GM21367 (cell line): ENCODE measurements at regions not wholly inside any gene's neighbourhood (a gene's known extent, or its start where the extent isn't known, plus 50 kb on each side); places are given as distances from the start of the nearest gene placed in this dataset.

Experiments
- ATAC-seq: cut with Tn5 transposase; IDR thresholded peaks from one replicate; pipeline ENCODE4 v1.9.1; 2021; ENCODE audit not compliant: unreplicated experiment

- ATAC-seq = no peak
Measured at GRCh38 chr2:220856486-220856885, 715.6 kb downstream of the EPHA4 start.

DNA sequence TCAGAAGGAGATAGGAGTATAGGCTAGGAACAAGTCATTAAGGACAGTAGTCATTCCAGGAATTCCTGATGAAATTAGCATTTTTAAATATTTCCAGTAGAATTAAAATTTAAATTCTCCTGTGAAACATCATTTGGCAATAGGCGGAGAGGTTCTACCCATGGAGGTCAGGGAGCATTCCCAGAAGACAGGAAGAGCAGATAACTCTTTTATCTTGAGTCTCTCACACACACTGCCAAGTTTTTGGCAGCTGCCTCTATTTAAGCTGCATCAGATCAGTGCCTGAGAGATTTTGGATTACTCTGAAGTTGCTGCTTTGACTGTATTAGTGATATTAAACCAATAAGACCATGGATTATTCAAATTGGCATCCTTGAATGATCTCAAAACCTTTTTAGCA is 714.7 kb downstream of the EPHA4 start:
- no peak for ATAC-seq

DNA sequence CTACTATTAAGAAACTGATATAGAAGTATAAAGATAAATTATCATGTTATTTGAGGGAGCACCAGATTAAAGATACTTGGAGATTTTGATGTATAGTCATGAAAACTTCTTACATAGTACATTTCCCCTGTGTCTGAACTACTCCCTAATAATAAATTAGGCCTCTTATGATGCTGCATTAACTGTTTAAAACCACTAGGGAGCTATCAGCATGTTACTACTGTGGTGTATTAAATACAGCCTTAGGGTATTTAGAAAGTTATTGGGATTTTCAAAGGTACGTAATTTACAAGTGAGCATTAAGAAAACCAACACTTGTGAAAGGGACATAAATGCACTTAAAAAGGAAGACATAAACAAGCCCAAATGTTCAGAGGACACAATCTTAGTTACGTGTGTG is 714.0 kb downstream of the EPHA4 start:
- ATAC-seq = no peak

GRCh38 chr2:220871909-220872308 is 700.2 kb downstream of the EPHA4 start:
- ATAC-seq = no peak

DNA sequence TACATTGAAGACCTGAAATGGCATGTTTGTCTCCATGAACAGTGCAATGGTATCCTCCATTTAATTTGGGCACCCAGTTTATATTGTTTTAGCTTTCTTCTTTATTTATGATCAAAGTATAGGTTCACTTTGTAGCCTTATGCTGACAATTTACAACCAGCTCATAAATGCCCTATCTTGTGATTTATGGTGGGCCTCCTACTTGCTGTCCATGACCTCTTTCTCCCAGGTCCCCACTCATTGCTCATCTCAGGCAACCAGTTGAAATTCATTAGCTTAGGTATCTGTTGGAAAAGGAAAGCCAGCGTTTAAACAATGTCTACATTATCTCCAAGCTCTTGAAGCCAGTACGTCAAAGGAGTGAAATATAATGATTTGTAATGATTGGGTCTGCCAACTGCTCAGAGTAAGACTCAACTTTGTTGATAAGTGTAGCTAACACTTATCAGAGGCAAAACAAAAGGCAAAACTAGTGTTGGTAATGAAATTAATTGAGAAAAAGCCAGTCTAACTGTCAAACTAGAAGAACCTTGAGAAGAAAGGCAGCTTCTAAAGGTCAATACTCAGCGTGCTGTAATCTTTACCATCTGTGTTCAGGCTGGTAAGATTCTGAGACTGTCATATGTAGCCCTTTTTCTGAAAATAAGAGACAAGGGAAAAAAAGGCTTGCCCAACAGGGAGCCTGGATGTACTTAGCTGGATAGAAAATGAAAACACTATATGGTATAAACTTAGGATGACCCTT is 695.9 kb downstream of the EPHA4 start:
- no peak for ATAC-seq

GRCh38 chr2:220877491-220877890 is 694.6 kb downstream of the EPHA4 start:
- ATAC-seq = no peak

- ATAC-seq = no peak
Measured at GRCh38 chr2:220877897-220878296, 694.2 kb downstream of the EPHA4 start.

DNA sequence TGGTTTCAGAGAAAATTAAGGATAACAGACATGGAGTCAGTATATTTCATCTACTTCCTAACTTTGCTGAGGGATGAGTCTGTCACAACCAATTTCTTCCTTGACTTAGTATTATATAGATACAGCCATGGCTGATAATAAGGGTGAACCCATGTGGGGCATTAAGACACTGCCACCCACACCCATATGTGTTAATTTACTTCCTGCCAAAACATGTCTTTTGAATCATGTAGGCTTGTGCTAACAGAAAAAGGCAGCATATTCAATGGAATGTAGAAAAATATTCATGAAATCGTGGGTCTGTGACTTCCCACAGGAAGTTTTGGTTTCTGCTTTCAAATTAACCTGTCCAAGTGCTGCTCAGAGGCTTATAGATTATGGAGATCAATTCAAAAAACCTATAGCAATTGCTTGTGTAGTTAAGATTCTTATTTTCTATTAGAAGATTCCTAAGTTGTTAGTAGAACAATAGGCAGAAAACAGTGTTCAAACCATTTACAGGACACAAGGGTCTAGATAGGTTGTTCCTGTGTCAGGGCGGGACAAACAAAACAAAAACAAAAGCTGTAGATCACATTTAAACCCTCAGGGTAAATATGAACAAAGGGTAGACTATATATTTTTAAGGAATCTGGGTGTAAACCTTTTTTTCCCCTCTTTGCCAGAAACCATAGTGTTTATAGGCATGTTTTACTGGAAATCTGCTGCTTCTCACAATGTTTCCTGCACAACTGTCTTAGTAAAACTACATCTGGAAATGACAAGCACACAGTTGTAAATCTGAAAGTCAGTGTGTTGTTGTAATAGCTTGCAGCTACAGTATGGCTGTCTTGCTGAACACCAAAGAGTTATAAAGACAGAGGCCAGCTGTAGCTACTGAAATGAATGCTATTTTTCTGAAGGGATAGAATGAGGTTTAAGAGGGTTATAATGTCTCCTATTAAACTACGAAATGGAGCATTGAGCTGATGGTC is 691.2 kb downstream of the EPHA4 start:
- no peak for ATAC-seq

DNA sequence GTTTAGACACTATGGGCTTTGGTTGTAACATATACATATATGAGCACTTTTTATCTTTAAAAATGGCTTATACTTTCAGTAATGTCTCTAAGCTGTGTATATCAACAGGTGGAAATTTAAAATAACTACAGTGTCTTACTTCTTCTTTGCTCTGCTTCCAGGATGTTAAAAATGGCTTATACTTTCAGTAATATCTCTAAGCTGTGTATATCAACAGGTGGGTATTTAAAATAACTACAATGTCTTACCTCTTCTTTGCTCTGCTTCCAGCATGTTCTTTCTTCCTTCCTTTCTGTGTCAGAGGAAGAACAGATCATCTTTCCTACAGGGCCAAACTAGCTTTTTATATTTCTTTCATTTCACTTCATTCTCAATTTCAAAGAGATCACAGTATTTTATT is 689.6 kb downstream of the EPHA4 start:
- ATAC-seq = no peak

- no peak for ATAC-seq
Measured at GRCh38 chr2:220885593-220885992, 686.5 kb downstream of the EPHA4 start.

DNA sequence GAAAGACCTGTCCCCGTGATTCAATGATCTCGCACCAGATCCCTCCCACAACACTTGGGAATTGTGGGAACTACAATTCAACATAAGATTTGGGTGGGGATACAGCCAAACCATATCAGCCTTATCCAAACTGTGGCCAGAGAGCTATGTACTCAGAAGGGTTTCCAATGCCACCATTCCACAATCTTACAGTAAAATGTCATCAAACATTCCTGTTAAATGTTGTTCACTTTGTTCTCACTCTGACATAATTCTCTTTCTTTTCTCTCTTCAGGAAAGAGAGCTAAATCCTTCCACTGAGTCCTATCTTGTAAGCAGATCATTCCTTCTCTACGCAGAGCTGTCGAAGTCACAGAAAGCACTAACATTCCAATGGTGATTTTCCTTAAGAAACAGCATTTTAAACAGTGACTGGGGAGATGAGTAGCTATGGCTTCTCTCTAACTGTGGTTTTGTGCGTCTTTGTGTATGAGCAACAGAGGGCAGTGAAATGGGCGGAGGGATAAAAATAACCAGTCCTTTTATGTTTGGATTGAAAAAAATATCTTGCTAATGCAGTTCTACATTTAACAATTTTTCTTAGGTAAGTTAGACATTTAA is 684.7 kb downstream of the EPHA4 start:
- ATAC-seq = no peak

DNA sequence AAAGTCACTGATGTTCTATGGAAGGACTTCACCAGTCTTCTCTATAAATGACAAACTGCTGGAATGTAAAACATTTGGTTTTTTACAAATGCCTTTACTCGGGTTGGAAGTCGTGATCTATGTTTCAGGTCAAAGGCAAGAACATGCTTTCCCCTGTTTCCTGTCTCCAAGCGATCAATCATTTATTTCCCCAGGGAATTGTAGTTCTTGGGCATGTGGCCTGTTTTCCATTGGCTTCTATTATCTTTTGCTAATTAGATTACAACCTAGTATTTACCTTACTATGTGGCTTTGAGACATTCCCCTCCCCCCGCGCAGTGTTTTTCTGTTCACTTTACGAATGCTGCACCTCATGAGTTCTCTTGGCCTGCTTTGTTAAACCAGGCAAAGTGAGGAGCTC is 684.2 kb downstream of the EPHA4 start:
- ATAC-seq = no peak

DNA sequence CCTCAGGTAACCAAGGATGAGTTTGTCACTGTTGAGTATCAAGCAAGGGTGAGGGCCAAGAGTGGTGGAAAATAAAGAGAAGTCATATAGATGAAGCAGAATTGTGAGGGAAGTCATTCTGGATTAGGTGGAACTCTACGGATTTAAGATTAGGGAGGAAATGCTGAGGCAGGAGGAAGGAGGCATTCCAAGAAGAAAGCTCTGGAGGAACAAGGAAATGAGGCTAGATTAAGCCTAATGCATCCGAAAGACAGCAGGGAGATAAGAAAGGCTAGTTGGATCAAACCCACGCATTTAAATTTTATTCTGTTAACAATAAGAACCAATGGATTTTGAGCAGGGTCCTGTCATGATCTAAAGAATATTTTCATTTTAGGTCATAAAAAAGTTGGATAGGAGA is 681.2 kb downstream of the EPHA4 start:
- ATAC-seq = no peak

DNA sequence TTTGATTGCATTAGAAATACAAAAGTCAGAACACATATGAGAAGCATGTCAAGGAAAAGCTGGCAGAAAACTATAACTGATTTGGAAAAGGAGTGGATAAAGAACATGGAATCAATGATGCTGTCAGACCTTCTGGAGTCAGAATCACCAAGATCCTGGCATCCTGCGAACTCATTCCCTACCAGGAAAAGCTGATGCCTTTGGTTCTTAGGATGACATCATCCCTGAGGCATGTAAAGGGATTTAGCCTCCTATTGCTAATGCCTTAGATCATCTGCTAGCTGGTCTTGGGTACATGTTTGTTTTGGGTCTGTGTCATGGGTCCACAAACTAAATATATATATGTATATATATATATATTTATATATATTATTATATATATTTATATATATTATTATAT is 680.7 kb downstream of the EPHA4 start:
- ATAC-seq = no peak

- ATAC-seq = no peak
Measured at GRCh38 chr2:220892018-220892634, 680.0 kb downstream of the EPHA4 start.

DNA sequence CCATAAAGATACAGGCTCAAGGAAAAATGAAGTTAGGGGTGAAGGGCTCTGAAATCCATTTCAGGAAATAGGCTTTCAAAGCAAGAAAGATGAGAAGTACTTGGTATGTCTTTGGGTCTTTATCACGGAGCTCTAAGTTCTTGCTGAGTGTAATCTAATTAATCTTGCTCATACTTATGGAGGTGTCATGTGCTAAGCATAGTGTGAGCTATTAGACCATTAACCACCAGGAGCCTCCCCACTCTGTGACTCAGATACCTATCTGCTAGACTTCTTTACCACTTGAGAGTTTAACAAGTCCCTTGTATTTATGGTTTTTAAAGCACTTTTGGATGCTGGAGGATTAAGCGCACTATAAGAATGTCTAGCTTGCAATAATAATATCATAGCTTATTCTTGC is 678.7 kb downstream of the EPHA4 start:
- ATAC-seq = no peak

DNA sequence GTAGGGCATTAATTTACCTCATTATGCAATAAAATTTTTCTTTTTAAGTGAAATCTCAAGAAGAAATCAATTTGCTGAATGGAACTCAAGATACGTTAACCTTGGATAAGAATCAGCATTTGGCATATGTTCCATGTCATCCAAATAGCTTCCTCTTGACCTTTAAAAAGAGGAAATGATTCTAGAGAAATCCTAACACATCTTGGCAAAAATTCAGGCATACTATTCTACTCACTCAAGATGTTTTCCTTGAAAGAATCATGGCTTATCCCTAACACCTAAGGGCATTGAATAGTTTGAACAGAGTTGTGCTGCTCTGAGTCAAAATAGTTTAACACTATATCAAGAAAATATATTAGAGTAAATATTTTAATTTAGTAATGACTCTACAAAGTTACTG is 678.0 kb downstream of the EPHA4 start:
- ATAC-seq = no peak

GRCh38 chr2:220899492-220899891 is 672.6 kb downstream of the EPHA4 start:
- ATAC-seq = no peak

DNA sequence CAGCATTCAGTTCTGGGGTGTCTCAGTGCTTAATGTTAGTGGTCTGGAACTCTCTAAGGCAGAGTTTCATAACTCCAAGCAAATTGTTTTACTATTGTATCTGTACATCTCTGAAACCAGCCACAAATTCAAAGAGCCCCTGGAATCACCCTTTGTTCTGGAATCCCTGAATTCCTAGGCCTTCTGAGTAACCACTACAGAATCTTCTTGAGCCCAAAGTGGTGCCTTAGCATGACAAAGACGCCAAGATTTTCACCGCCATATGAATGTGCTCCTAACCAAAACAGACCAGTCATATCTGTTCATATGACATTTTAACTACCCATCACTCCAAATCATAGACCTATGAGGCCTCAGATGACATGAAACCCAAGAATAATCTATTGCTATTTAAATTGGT is 668.1 kb downstream of the EPHA4 start:
- no peak for ATAC-seq

GRCh38 chr2:220913384-220913783 is 658.7 kb downstream of the EPHA4 start:
- ATAC-seq = no peak

DNA sequence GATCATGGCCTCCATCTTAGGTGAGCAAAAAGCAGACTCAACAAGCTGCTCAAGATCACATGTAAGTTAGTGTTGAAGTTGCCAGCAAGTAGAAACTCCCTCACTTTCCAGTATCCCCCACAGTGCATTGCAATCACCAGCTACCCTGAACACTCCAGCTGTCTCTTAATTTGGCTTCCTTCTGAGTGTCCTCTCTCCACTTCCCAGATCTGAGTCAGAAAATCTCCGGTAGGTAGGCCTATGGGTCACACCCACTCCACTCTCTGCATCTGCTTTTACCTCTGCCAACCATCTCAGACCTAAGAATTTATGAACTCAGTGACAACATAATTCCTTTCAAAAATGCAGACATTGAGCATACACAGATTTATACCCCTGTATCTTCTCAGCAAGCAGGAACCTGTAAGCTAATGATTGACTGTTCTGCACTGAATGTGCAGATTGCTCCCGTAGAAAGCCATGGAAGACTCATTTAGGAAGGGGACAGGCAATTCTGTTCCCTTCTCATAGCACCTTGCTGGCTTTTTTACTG is 656.9 kb downstream of the EPHA4 start:
- ATAC-seq = no peak
